HG03025 (cell line): ENCODE measurements at regions not wholly inside any gene's neighbourhood (a gene's known extent, or its start where the extent isn't known, plus 50 kb on each side); places are given as distances from the start of the nearest gene placed in this dataset.

Experiments
- ATAC-seq: cut with Tn5 transposase; IDR thresholded peaks from one replicate; pipeline ENCODE4 v1.9.1; 2021; ENCODE audit warnings: mild to moderate bottlenecking, moderate library complexity; ENCODE audit not compliant: unreplicated experiment, low FRiP score

GRCh38 chr20:17003170-17003870, 223.5 kb upstream of the PCSK2 start:
- no peak for ATAC-seq

- no peak for ATAC-seq
Observed at GRCh38 chr20:17010181-17010580, 216.7 kb upstream of the PCSK2 start.

GRCh38 chr20:17012546-17013226, 214.2 kb upstream of the PCSK2 start:
- ATAC-seq, result no peak

- ATAC-seq, result no peak
Observed at GRCh38 chr20:17014217-17014616, 212.6 kb upstream of the PCSK2 start.

- no peak for ATAC-seq
Observed at GRCh38 chr20:17014756-17015366, 212.0 kb upstream of the PCSK2 start.

GRCh38 chr20:17017232-17017631, 209.6 kb upstream of the PCSK2 start:
- ATAC-seq, result no peak

- ATAC-seq, result no peak
Observed at GRCh38 chr20:17021481-17021880, 205.4 kb upstream of the PCSK2 start.

GRCh38 chr20:17023036-17023435, 203.8 kb upstream of the PCSK2 start:
- ATAC-seq, result no peak

GRCh38 chr20:17023806-17024205, 203.0 kb upstream of the PCSK2 start:
- ATAC-seq, result no peak

GRCh38 chr20:17024513-17025119, 202.2 kb upstream of the PCSK2 start:
- no peak for ATAC-seq

GRCh38 chr20:17026346-17026745, 200.5 kb upstream of the PCSK2 start:
- no peak for ATAC-seq

- ATAC-seq, result no peak
Observed at GRCh38 chr20:17029698-17030097, 197.1 kb upstream of the PCSK2 start.

GRCh38 chr20:17036541-17036940, 190.3 kb upstream of the PCSK2 start:
- no peak for ATAC-seq

GRCh38 chr20:17042122-17042521, 184.7 kb upstream of the PCSK2 start:
- ATAC-seq, result no peak

GRCh38 chr20:17043323-17043722, 183.5 kb upstream of the PCSK2 start:
- ATAC-seq, result no peak

- no peak for ATAC-seq
Observed at GRCh38 chr20:17044891-17045290, 181.9 kb upstream of the PCSK2 start.

GRCh38 chr20:17059465-17059864, 167.4 kb upstream of the PCSK2 start:
- ATAC-seq, result no peak

GRCh38 chr20:17061715-17062114, 165.1 kb upstream of the PCSK2 start:
- ATAC-seq, result no peak

GRCh38 chr20:17062712-17063111, 164.1 kb upstream of the PCSK2 start:
- no peak for ATAC-seq

- no peak for ATAC-seq
Observed at GRCh38 chr20:17066902-17067301, 159.9 kb upstream of the PCSK2 start.

GRCh38 chr20:17068084-17068711, 158.6 kb upstream of the PCSK2 start:
- no peak for ATAC-seq
